Hepatocyte (in vitro differentiated cells): ENCODE measurements at regions not wholly inside any gene's neighbourhood (a gene's known extent, or its start where the extent isn't known, plus 50 kb on each side); places are given as distances from the start of the nearest gene placed in this dataset.

ENCODE experiments used
- DNase-seq: peaks from one replicate; pipeline ENCODE4 v3.0.0-alpha.2; 2016; ENCODE audit warnings: low spot score
- H2AFZ ChIP-seq: fragments of 200-600 bp; sonication (generic); 2 replicates; pipeline ENCODE4 v1.6.0; 2016; ENCODE audit warnings: antibody characterized with exemption, mild to moderate bottlenecking
- H3K27ac ChIP-seq: fragments of 200-600 bp; sonication (generic); 2 replicates; pipeline ENCODE4 v1.5.1; 2016; ENCODE audit warnings: mild to moderate bottlenecking
- H3K27me3 ChIP-seq: fragments of 200-600 bp; sonication (generic); 2 replicates; pipeline ENCODE4 v1.6.1; 2016
- H3K36me3 ChIP-seq: fragments of 200-600 bp; sonication (generic); replicated peaks from 2 replicates; pipeline ENCODE4 v1.5.1; 2016; ENCODE audit warnings: low read depth; ENCODE audit not compliant: insufficient read depth
- H3K4me1 ChIP-seq: fragments of 200-600 bp; sonication (generic); 2 replicates; pipeline ENCODE4 v1.5.1; 2016; ENCODE audit warnings: mild to moderate bottlenecking, moderate library complexity; ENCODE audit not compliant: insufficient read depth
- H3K4me2 ChIP-seq: fragments of 200-600 bp; sonication (generic); 2 replicates; pipeline ENCODE4 v1.6.0; 2016
- H3K4me3 ChIP-seq: fragments of 200-600 bp; sonication (generic); 2 replicates; pipeline ENCODE4 v1.5.1; 2016; ENCODE audit warnings: mild to moderate bottlenecking
- H3K79me2 ChIP-seq: fragments of 200-600 bp; sonication (generic); 2 replicates; pipeline ENCODE4 v1.6.0; 2017; ENCODE audit warnings: mild to moderate bottlenecking
- H3K9me2 ChIP-seq: fragments of 200-600 bp; sonication (generic); replicated peaks from 2 replicates; pipeline ENCODE4 v1.6.0; 2017; ENCODE audit warnings: mild to moderate bottlenecking; ENCODE audit not compliant: insufficient read depth
- H3K9me3 ChIP-seq: fragments of 200-600 bp; sonication (generic); 2 replicates; pipeline ENCODE4 v1.5.1; 2016; ENCODE audit warnings: low read depth, mild to moderate bottlenecking
- H4K20me1 ChIP-seq: fragments of 200-600 bp; sonication (generic); 2 replicates; pipeline ENCODE4 v1.6.0; 2016; ENCODE audit warnings: mild to moderate bottlenecking; ENCODE audit not compliant: insufficient read depth, poor library complexity, severe bottlenecking
- EZH2 ChIP-seq: fragments of 200-600 bp; sonication (generic); IDR thresholded peaks from 2 replicates; pipeline ENCODE4 v1.6.1; 2016; ENCODE audit warnings: antibody characterized with exemption, mild to moderate bottlenecking, borderline replicate concordance
- EZH2phosphoT487 ChIP-seq: fragments of 200-600 bp; sonication (generic); IDR thresholded peaks from one replicate; pipeline ENCODE4 v1.6.1; 2018; ENCODE audit warnings: antibody characterized with exemption, mild to moderate bottlenecking, low read depth, moderate library complexity; ENCODE audit not compliant: unreplicated experiment, severe bottlenecking
- WGBS: methylation state at CpG from one replicate; pipeline ENCODE4 v1.1.6; 2016; ENCODE audit warnings: low lambda C conversion rate; ENCODE audit errors: missing lambda C conversion rate; 5-methylcytosine and 5-hydroxymethylcytosine counted together
- TF ChIP-seq, protein P1 (sequence below): fragments of 200-600 bp; sonication (generic); IDR thresholded peaks from 2 replicates; pipeline ENCODE4 v1.5.1; 2016; ENCODE audit warnings: antibody characterized with exemption, mild to moderate bottlenecking; ENCODE audit not compliant: poor library complexity

DNA sequence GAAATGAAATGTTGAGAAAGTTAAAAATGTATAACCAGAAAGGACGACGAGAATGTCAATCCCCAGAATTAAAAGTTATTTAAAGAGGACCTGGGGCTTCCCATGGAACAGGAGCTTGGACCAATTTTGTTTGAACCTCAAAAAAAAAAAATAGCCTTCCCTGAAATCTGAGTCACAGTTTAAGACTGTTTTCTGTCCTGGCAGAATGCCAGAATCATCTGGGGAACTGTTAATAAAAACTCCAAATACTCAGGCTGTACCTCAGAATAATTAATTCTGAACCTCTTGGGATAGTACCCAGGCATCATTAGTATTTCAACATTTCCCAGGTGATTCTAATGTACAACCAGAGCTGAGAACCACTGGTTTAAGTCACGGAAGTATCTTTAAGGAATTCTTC, 102.2 kb upstream of the SLCO6A1 start:
- no peaks in the 10 kb centered on the region for H3K4me1 ChIP-seq
- H3K9me2 ChIP-seq: no peaks in the 10 kb centered on the region
- no peak overlapping the region for H3K4me2 ChIP-seq
- H4K20me1 ChIP-seq: no peaks in the 10 kb centered on the region
- no peak overlapping the region for H3K4me3 ChIP-seq
- H3K27ac ChIP-seq: no peak overlapping the region
- no peak overlapping the region for H2AFZ ChIP-seq
- no peaks in the 10 kb centered on the region for H3K27me3 ChIP-seq
- no peaks in the 10 kb centered on the region for H3K79me2 ChIP-seq
- H3K36me3 ChIP-seq: no peaks in the 10 kb centered on the region
- DNase-seq: no peak
- WGBS: 85% methylated on average over 3 of the region's 3 CpGs
- no peaks in the 10 kb centered on the region for H3K9me3 ChIP-seq
- TF ChIP-seq, protein P1, sequence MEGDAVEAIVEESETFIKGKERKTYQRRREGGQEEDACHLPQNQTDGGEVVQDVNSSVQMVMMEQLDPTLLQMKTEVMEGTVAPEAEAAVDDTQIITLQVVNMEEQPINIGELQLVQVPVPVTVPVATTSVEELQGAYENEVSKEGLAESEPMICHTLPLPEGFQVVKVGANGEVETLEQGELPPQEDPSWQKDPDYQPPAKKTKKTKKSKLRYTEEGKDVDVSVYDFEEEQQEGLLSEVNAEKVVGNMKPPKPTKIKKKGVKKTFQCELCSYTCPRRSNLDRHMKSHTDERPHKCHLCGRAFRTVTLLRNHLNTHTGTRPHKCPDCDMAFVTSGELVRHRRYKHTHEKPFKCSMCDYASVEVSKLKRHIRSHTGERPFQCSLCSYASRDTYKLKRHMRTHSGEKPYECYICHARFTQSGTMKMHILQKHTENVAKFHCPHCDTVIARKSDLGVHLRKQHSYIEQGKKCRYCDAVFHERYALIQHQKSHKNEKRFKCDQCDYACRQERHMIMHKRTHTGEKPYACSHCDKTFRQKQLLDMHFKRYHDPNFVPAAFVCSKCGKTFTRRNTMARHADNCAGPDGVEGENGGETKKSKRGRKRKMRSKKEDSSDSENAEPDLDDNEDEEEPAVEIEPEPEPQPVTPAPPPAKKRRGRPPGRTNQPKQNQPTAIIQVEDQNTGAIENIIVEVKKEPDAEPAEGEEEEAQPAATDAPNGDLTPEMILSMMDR: no peak
- TF ChIP-seq EZH2 (no peak), EZH2phosphoT487 (no peak)

DNA sequence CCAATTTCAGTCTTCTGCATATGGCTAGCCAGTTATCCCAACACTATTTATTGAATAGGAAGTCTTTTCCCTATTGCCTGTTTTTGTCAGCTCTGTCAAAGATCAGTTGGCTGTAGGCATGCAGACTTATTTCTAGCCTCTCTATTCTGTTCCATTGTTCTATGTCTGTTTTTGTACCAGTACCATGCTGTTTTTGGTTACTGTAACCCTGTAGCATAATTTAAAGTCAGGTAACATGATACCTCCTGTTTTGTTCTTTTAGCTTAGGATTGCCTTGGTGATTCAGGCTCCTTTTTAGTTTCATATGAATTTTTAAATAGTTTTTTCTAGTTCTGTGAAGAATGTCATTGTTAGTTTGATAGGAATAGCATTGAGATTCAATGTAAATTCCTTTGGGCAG, 104.9 kb upstream of the SLCO6A1 start:
- Histone ChIP-seq H3K27ac (no peak overlapping the region), H3K4me2 (no peak overlapping the region), H3K27me3 (no peaks in the 10 kb centered on the region), H3K36me3 (no peaks in the 10 kb centered on the region), H3K4me3 (no peak overlapping the region), H3K9me2 (no peaks in the 10 kb centered on the region), H4K20me1 (no peaks in the 10 kb centered on the region), H3K79me2 (no peaks in the 10 kb centered on the region), H3K4me1 (no peaks in the 10 kb centered on the region), H3K9me3 (no peaks in the 10 kb centered on the region), H2AFZ (no peak overlapping the region)
- TF ChIP-seq, protein P1: no peak
- TF ChIP-seq EZH2: no peak
- no peak for TF ChIP-seq EZH2phosphoT487
- DNase-seq: no peak

DNA sequence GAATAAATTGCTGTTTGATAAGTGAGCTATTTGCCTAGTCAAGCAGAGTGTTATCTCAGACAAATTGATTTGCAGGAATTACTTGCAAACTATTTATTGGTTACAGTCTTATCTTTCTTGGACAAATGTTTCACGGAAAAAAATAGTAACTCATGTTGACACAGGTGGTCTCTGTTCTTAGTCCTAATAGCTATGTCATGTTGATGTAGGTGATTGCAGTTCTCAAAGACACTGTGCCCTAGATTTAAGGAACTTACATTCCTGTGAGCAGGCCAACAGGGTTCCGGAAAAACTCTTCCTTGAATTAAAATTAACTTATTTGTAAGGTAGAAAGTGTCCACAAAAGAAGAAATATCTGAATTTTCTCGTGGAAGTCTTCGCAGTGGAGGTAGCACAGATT, 109.6 kb upstream of the SLCO6A1 start:
- Histone ChIP-seq H3K79me2 (no peaks in the 10 kb centered on the region), H3K4me1 (no peaks in the 10 kb centered on the region), H3K27ac (no peak overlapping the region), H3K4me2 (no peak overlapping the region), H3K9me2 (no peaks in the 10 kb centered on the region), H3K36me3 (no peaks in the 10 kb centered on the region), H3K4me3 (no peak overlapping the region), H3K27me3 (no peaks in the 10 kb centered on the region), H3K9me3 (no peaks in the 10 kb centered on the region), H4K20me1 (no peaks in the 10 kb centered on the region), H2AFZ (no peak overlapping the region)
- TF ChIP-seq EZH2phosphoT487: no peak
- TF ChIP-seq, protein P1: no peak
- 82% methylated on average over 4 of the region's 4 CpGs for WGBS
- DNase-seq: no peak

DNA sequence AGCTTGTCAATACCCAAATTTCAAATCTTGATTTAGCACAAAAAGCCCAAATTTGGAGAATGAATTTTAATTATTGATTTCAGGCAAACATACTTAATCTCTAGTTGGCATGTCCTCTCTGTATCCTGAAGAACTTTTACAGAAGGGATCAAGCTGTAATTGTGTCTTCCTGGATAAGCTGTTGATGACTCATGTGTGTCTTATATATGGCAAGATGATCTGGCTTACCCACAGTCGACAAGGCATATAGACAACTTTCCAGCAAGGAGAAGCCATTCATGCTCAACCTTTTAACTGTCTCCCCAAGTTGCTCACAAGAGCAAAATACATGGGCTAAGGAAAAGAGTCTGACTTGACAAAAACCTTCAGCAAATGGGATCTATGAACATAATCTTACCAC, 112.5 kb upstream of the SLCO6A1 start:
- Histone ChIP-seq H3K9me2 (no peaks in the 10 kb centered on the region), H3K4me2 (no peak overlapping the region), H3K27me3 (no peaks in the 10 kb centered on the region), H3K36me3 (no peaks in the 10 kb centered on the region), H3K27ac (no peak overlapping the region), H3K9me3 (no peaks in the 10 kb centered on the region), H3K79me2 (no peaks in the 10 kb centered on the region), H4K20me1 (no peaks in the 10 kb centered on the region), H3K4me1 (no peaks in the 10 kb centered on the region), H2AFZ (no peak overlapping the region), H3K4me3 (no peak overlapping the region)
- WGBS: 68% methylated on average over 1 of the region's 1 CpG
- TF ChIP-seq EZH2phosphoT487 (no peak), EZH2 (no peak)
- TF ChIP-seq, protein P1: no peak
- no peak for DNase-seq
